Omental fat pad (tissue), 3 donors: ENCODE measurements at regions not wholly inside any gene's neighbourhood (a gene's known extent, or its start where the extent isn't known, plus 50 kb on each side); places are given as distances from the start of the nearest gene placed in this dataset.

Experiments used
- ATAC-seq: fragments of 150-250 bp; one replicate; pipeline ENCODE4 v1.9.1; 2016; ENCODE audit warnings: mild to moderate bottlenecking, moderate library complexity; ENCODE audit not compliant: low FRiP score
- DNase-seq: peaks from one replicate; pipeline ENCODE4 v3.0.0-alpha.2; 2019; ENCODE audit warnings: low spot score
- CTCF ChIP-seq, 3 donors: fragments of 450-650 bp; IDR thresholded peaks; one replicate each; pipeline ENCODE4 v1.5.1; 2016 to 2017; ENCODE audit warnings: antibody characterized with exemption in 3 of 3, mild to moderate bottlenecking in 3 of 3, moderate library complexity in 2 of 3

- no peak for ATAC-seq
- no peak for TF ChIP-seq CTCF (IDR thresholded peaks at IDR 0.05)
- peak; percentile 49 for DNase-seq
Measured at GRCh38 chr6:132962936-132963868, 148.8 kb downstream of the RPS12 start.

GRCh38 chr6:132964101-132964867 is 149.9 kb downstream of the RPS12 start:
- ATAC-seq (no peak), DNase-seq (no peak)
- no peak for TF ChIP-seq CTCF (IDR thresholded peaks at IDR 0.05)

- no peak for DNase-seq
- TF ChIP-seq CTCF (IDR thresholded peaks at IDR 0.05) = no peak
- no peak for ATAC-seq
Measured at GRCh38 chr6:132964868-132965382, 150.6 kb downstream of the RPS12 start.

GRCh38 chr6:132967871-132968270 is 153.5 kb downstream of the RPS12 start:
- no peak for ATAC-seq
- no peak for DNase-seq
- no peak for TF ChIP-seq CTCF (IDR thresholded peaks at IDR 0.05)

GRCh38 chr6:132968419-132968950 is 154.1 kb downstream of the RPS12 start:
- DNase-seq (no peak), ATAC-seq (no peak)
- TF ChIP-seq CTCF (IDR thresholded peaks at IDR 0.05) = no peak

GRCh38 chr6:132969196-132969595 is 154.8 kb downstream of the RPS12 start:
- DNase-seq (no peak), ATAC-seq (no peak)
- TF ChIP-seq CTCF (IDR thresholded peaks at IDR 0.05) = no peak
